ENCODE measurements at regions not wholly inside any gene's neighbourhood (a gene's known extent, or its start where the extent isn't known, plus 50 kb on each side); places are given as distances from the start of the nearest gene placed in this dataset.
"Not testable (repeated sequence)": the region's sequence is repeated elsewhere in the genome, so short reads cannot be mapped to it uniquely, and the experiment has no call there.

GRCh38 chr9:129432297-129433154 lies 188.4 kb downstream of the C9orf50 start:
- CTCF ChIA-PET = interaction anchor here (1.0 to 1.2 kb wide), 2 partner anchors 27 to 260 kb away, joined by 3 to 4 read pairs; no protein-coding TSS in a partner anchor
- TF ChIP-seq CTCF (IDR thresholded peaks at IDR 0.05; ENCODE audit: control extremely low read depth, extremely low read depth, low read depth, missing control alignments) = no peak
- POLR2A ChIA-PET = no interaction called here
- no peak for DNase-seq (ENCODE audit: extremely low spot score)

- no peak for TF ChIP-seq CTCF (IDR thresholded peaks at IDR 0.05; ENCODE audit: control extremely low read depth, extremely low read depth, low read depth, missing control alignments)
- ChIA-PET CTCF (interaction anchor here (1.4 kb wide), 1 partner anchor 180 kb away, joined by 4 read pairs; no protein-coding TSS in a partner anchor), POLR2A (no interaction called here)
- DNase-seq (ENCODE audit: extremely low spot score) = no peak
Measured at GRCh38 chr9:129430940-129431643, 189.8 kb downstream of the C9orf50 start.

- ChIA-PET CTCF (interaction anchor here (1.0 to 1.8 kb wide), 2 partner anchors 10 to 12 kb away, joined by 4 read pairs; no protein-coding TSS in a partner anchor), POLR2A (no interaction called here)
- DNase-seq (ENCODE audit: extremely low spot score) = no peak
Measured at GRCh38 chr9:129428864-129429577, 191.9 kb downstream of the C9orf50 start.

GRCh38 chr9:129427149-129427548 lies 193.8 kb downstream of the C9orf50 start:
- TF ChIP-seq CTCF (IDR thresholded peaks at IDR 0.05; ENCODE audit: control extremely low read depth, extremely low read depth, low read depth, missing control alignments) = no peak
- POLR2A ChIA-PET = no interaction called here
- CTCF ChIA-PET = interaction anchor here (1.8 kb wide), 1 partner anchor 8 kb away, joined by 4 read pairs; no protein-coding TSS in a partner anchor
- DNase-seq (ENCODE audit: extremely low spot score) = no peak

More at GRCh38 chr9:129428864-129429577, 191.9 kb downstream of the C9orf50 start:
- TF ChIP-seq CTCF (IDR thresholded peaks at IDR 0.05; ENCODE audit: control extremely low read depth, extremely low read depth, low read depth, missing control alignments) = no peak

GRCh38 chr9:129423755-129424154 lies 197.1 kb downstream of the C9orf50 start:
- DNase-seq (ENCODE audit: extremely low spot score); CTCF ChIA-PET; POLR2A ChIA-PET: not testable (repeated sequence)

- TF ChIP-seq CTCF (IDR thresholded peaks at IDR 0.05; ENCODE audit: control extremely low read depth, extremely low read depth, low read depth, missing control alignments) = no peak
- no peak for DNase-seq (ENCODE audit: extremely low spot score)
- CTCF ChIA-PET = no interaction called here
- POLR2A ChIA-PET = no interaction called here
Measured at GRCh38 chr9:129423216-129423615, 197.7 kb downstream of the C9orf50 start.
